BLaER1 treated with 17β-estradiol and CSF1 and Interleukin-3, amounts not matched to agents 10 nM and 100 nM (cell line): ENCODE measurements at regions not wholly inside any gene's neighbourhood (a gene's known extent, or its start where the extent isn't known, plus 50 kb on each side); places are given as distances from the start of the nearest gene placed in this dataset.

ENCODE experiments used
- H3K27ac ChIP-seq, 11 experiments: shearing (Covaris generic); formaldehyde crosslinking; 2 replicates each; pipeline ENCODE4 v1.8.1; 2022
- H3K27me3 ChIP-seq, 11 experiments: shearing (Covaris generic); formaldehyde crosslinking; 2 replicates each; pipeline ENCODE4 v1.8.1; 2022
- H3K36me3 ChIP-seq, 11 experiments: shearing (Covaris generic); formaldehyde crosslinking; 2 replicates each; pipeline ENCODE4 v1.8.1; 2022
- H3K4me1 ChIP-seq, 10 experiments: shearing (Covaris generic); formaldehyde crosslinking; 2 replicates each; pipeline ENCODE4 v1.8.1; 2022
- H3K4me2 ChIP-seq, 11 experiments: shearing (Covaris generic); formaldehyde crosslinking; 2 replicates each; pipeline ENCODE4 v1.8.1; 2022
- H3K4me3 ChIP-seq, 10 experiments: shearing (Covaris generic); formaldehyde crosslinking; 2 replicates each; pipeline ENCODE4 v1.8.1; 2022
- H3K9ac ChIP-seq, 11 experiments: shearing (Covaris generic); formaldehyde crosslinking; 2 replicates each; pipeline ENCODE4 v1.8.1; 2022
- H3K9me3 ChIP-seq, 11 experiments: shearing (Covaris generic); formaldehyde crosslinking; replicated peaks in 1 of 11; 2 replicates each; pipeline ENCODE4 v1.8.1; 2022
- H4K20me1 ChIP-seq, 11 experiments: shearing (Covaris generic); formaldehyde crosslinking; 2 replicates each; pipeline ENCODE4 v1.8.1; 2022
- Cebpa-rat ChIP-seq, 11 experiments: shearing (Covaris generic); IDR thresholded peaks; 2 replicates each; pipeline ENCODE4 v1.8.1; 2022

DNA sequence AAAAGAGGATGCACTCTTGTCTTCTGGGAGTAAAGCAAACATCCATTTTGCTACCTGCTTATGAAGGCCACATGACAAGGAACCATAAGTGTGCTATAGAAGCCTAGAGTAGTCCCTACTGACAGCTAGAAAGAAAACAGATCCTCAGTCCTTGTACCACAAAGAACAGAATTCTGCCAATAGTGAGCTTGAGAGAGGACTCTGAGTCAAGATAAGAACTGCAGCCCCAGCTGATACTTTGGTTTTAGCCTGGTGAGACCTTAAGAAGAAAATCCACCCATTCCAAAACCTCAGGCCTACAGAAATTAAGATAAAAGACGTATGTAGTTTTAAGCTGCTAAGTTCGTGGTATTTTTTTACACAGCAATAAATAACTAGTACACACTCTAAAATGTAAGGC, 914.6 kb downstream of the PCDH19 start:
- no peak overlapping the region for H3K27ac ChIP-seq
- TF ChIP-seq Cebpa-rat (IDR thresholded peaks at IDR 0.05): no peak
- H3K9ac ChIP-seq: no peak overlapping the region
- peaks cover 23 to 96% (median 89%) of the 10 kb centered on the region in 11 experiments; a peak in 21 of 22 replicates for H3K27me3 ChIP-seq
- no peaks in the 10 kb centered on the region for H3K36me3 ChIP-seq
- no peak overlapping the region for H3K4me3 ChIP-seq
- H3K9me3 ChIP-seq: peaks cover 26 to 46% (median 34%) of the 10 kb centered on the region in 11 experiments
- no peaks in the 10 kb centered on the region for H3K4me1 ChIP-seq
- no peaks in the 10 kb centered on the region; a peak in 1 of 22 replicates for H4K20me1 ChIP-seq
- H3K4me2 ChIP-seq: no peak overlapping the region

DNA sequence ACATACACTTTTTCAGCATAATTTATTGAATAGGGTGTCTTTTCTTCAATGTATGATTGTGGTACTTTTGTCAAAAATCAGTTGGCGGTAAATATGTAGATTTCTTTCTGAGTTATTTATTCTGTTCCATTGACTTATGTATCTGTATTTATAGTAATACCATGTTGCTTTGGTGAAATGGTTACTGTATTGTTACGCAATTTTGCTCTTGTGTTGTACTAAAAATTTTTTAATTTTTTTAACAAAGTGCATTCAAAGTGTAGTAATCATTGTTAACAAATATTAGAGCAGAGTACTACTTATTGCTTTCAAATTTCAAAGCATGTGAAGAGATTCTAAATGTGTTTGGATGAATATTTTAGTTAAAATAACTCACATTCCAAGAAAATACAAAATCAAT, 915.4 kb downstream of the PCDH19 start:
- Histone ChIP-seq H3K4me2 (no peak overlapping the region), H3K4me1 (no peaks in the 10 kb centered on the region), H4K20me1 (no peaks in the 10 kb centered on the region; a peak in 1 of 22 replicates), H3K9ac (no peak overlapping the region), H3K36me3 (no peaks in the 10 kb centered on the region), H3K27ac (no peak overlapping the region), H3K9me3 (peaks cover 21 to 38% (median 26%) of the 10 kb centered on the region in 11 experiments), H3K27me3 (peaks cover 25 to 96% (median 89%) of the 10 kb centered on the region in 11 experiments; a peak in 21 of 22 replicates), H3K4me3 (no peak overlapping the region)
- 0 out of 22 replicates have a peak, but pooled peaks of 1 of the 11 experiments have one; percentile 18 for TF ChIP-seq Cebpa-rat (IDR thresholded peaks at IDR 0.05)

DNA sequence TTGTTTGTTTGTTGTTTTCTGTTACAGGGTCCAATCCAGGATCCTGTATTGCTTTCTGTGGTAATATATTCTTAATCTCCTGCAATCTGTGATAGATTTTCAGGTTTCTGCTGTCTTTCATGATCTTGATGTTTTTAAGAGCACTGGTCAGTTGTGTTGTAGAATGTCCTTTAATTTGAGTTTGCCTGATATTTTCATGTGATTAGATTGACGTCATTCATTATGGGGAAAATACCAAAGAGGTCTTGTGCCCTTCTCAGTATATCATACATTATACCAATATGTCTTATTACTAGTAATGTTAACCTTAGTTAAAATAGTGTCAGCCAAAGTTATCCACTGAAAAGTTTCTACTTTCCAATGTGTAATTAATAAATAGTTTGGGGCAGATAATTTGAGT, 929.3 kb downstream of the PCDH19 start:
- no peaks in the 10 kb centered on the region for H3K36me3 ChIP-seq
- H3K9me3 ChIP-seq: no peaks in the 10 kb centered on the region
- TF ChIP-seq Cebpa-rat (IDR thresholded peaks at IDR 0.05): no peak
- no peaks in the 10 kb centered on the region for H4K20me1 ChIP-seq
- no peak overlapping the region for H3K4me3 ChIP-seq
- peaks cover 18 to 84% (median 69%) of the 10 kb centered on the region in 11 experiments; a peak in 19 of 22 replicates for H3K27me3 ChIP-seq
- H3K4me2 ChIP-seq: no peak overlapping the region
- no peaks in the 10 kb centered on the region for H3K4me1 ChIP-seq
- H3K27ac ChIP-seq: no peak overlapping the region
- H3K9ac ChIP-seq: no peak overlapping the region

DNA sequence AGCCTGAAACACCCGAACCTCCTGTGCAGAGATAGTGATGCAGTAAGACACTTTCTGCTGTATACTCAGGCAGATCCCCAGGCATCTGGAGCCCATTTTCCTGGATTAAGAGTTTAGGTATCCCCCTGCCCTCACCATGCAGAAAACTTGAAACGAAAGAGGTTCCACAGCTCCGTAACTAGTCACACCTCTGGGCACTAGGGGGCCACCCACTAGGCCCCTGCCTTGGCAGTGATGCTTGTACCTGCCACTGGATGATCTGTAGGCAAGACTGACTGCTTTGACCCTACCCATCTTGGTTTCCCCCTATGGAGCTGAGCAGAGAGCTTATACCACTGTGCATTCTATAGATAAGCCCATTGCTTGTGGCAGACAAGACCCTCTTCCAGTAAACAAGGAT, 940.6 kb downstream of the PCDH19 start:
- H3K9me3 ChIP-seq: peaks cover 0 to 8% (median 4%) of the 10 kb centered on the region in 11 experiments; a peak in 10 of 22 replicates
- no peak for TF ChIP-seq Cebpa-rat (IDR thresholded peaks at IDR 0.05)

DNA sequence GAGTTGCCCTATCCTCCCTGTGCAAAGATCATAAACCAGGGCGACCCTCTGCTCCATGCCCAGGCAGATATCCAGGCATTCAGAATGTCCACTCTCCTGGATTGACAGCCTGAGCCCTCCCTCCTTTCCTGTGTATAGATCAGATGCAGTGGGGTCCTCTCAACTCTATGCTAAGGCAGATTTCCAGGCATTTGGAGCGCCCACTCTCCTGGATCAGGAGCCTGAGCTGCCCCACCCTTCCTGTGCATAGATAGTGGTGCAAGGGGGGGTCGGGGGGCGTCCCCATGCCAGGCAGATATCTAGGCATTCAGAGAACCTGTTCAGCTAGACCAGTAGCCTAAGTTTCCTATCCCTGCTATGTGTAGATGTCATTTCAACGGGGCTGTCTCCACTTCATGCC, 941.1 kb downstream of the PCDH19 start:
- Histone ChIP-seq H3K4me1 (no peaks in the 10 kb centered on the region), H3K36me3 (no peaks in the 10 kb centered on the region), H3K4me2 (no peak overlapping the region), H4K20me1 (0 out of 22 replicates have a peak, but pooled peaks cover 0 to 8% (median 0%) of the 10 kb centered on the region in 11 experiments), H3K27ac (no peak overlapping the region), H3K9me3 (peaks cover 0 to 4% (median 0%) of the 10 kb centered on the region in 11 experiments; a peak in 6 of 22 replicates), H3K9ac (no peak overlapping the region), H3K27me3 (peaks cover 54 to 99% (median 92%) of the 10 kb centered on the region in 11 experiments), H3K4me3 (no peak overlapping the region)
- TF ChIP-seq Cebpa-rat (IDR thresholded peaks at IDR 0.05): no peak

More for the DNA sequence above, 940.6 kb downstream of the PCDH19 start:
- Histone ChIP-seq H3K9ac (no peak overlapping the region), H3K4me3 (no peak overlapping the region), H4K20me1 (0 out of 22 replicates have a peak, but pooled peaks cover 0 to 8% (median 0%) of the 10 kb centered on the region in 11 experiments), H3K4me1 (no peaks in the 10 kb centered on the region), H3K36me3 (no peaks in the 10 kb centered on the region), H3K27ac (no peak overlapping the region), H3K27me3 (peaks cover 55 to 99% (median 92%) of the 10 kb centered on the region in 11 experiments), H3K4me2 (no peak overlapping the region)

DNA sequence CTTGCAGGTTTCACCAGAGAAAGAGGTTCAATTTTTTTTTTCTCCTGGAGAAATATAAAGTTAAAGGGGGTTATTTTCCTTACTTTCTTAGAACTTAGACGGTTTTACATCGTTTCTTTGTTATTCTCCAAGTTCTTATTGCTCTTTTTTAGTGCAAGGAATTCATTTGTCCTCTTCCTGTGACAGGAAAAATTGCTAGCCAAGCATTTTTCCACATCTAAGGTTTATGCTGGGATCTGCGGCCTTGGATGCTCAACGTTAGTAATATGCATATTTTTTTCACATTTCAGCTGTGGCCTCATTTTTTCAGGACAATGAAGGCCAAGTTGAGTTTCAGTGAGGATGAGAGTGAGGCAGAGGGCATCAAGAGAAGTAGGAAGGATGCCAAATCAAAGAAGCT, 948.9 kb downstream of the PCDH19 start:
- Histone ChIP-seq H3K4me3 (no peak overlapping the region), H4K20me1 (no peaks in the 10 kb centered on the region)

DNA sequence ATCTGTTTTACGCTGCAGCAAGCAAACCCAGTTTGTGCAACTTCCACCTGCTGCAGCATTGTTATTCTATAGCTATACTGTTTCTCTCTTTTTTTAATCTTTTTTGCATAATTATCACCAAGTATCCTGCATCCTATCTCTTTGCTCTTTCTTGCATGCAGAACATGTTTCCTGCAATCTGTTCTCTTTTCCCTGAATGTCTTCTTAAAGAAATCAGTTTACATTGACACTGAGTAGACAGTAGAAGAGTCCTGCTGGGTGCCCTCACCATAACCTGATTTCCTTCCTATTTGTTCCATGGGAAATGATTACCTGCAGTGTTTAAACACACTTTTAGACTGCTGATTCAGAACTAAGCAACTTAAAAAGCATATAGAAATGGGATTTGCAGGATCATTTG, 964.7 kb downstream of the PCDH19 start:
- Histone ChIP-seq H3K9me3 (no peaks in the 10 kb centered on the region), H3K4me2 (no peak overlapping the region), H3K36me3 (no peaks in the 10 kb centered on the region), H4K20me1 (no peaks in the 10 kb centered on the region), H3K4me1 (no peaks in the 10 kb centered on the region), H3K9ac (no peak overlapping the region), H3K27ac (no peak overlapping the region), H3K27me3 (peaks cover 48 to 97% (median 90%) of the 10 kb centered on the region in 11 experiments), H3K4me3 (no peak overlapping the region)
- no peak for TF ChIP-seq Cebpa-rat (IDR thresholded peaks at IDR 0.05)

More for the DNA sequence above, 948.9 kb downstream of the PCDH19 start:
- H3K4me2 ChIP-seq: no peak overlapping the region
- TF ChIP-seq Cebpa-rat (IDR thresholded peaks at IDR 0.05): no peak
- H3K9ac ChIP-seq: no peak overlapping the region
- no peaks in the 10 kb centered on the region for H3K9me3 ChIP-seq
- H3K27me3 ChIP-seq: peaks cover 57 to 100% (median 93%) of the 10 kb centered on the region in 11 experiments; a peak in 21 of 22 replicates
- H3K36me3 ChIP-seq: no peaks in the 10 kb centered on the region
- no peaks in the 10 kb centered on the region for H3K4me1 ChIP-seq
- no peak overlapping the region for H3K27ac ChIP-seq

DNA sequence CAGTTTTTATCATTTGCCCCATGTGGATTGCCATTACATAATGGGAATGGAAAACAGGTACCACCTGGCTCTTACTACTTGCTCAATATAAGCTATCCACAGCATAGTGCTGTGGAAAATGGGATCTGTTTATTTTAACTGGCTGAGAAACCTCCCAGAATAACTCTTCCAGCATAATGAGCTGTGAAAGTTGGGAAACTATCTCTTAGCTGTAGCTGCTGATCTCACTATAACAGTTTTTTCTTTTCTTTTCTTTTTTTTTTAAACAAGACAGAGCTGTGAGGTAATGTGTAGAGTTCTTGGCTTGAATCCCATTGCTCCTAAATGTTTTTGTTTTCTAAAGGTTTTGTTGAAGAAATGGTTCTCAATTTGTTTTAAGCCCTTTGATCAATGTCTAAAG, 988.3 kb downstream of the PCDH19 start:
- Histone ChIP-seq H3K4me3 (no peak overlapping the region), H3K27ac (no peak overlapping the region), H3K9ac (no peak overlapping the region), H3K36me3 (no peaks in the 10 kb centered on the region), H3K27me3 (peaks cover 13 to 79% (median 51%) of the 10 kb centered on the region in 11 experiments; a peak in 21 of 22 replicates), H3K9me3 (peaks cover 15 to 27% (median 22%) of the 10 kb centered on the region in 11 experiments; a peak in 20 of 22 replicates), H3K4me1 (no peaks in the 10 kb centered on the region), H3K4me2 (no peak overlapping the region), H4K20me1 (no peaks in the 10 kb centered on the region)
- TF ChIP-seq Cebpa-rat (IDR thresholded peaks at IDR 0.05): no peak

DNA sequence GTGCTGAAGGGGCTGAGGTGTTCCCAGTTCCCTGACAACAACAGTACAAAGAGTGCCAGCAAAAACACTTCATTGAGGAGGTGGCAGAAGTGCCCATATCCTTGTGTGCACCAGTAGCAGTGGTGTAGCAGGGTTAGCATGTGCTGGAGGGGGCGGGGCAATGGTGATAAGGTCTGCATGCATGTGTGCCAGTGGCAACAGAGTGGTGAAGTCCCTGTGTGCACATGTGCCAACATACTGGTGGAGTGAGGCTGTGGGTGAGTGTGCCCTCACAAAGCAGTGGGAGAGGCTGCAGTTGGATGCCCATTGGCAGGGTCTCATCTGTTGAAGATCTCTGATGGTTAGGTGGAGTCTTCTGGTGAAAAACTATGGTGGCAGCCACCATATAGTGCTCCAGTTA, 994.6 kb downstream of the PCDH19 start:
- Histone ChIP-seq H3K36me3 (no peaks in the 10 kb centered on the region), H3K9me3 (peaks cover 7 to 13% (median 10%) of the 10 kb centered on the region in 11 experiments; a peak in 20 of 22 replicates), H3K9ac (no peak overlapping the region), H3K4me2 (peak overlapping the region in 2 of 11 experiments; percentile 16 to 21; a peak in 2 of 22 replicates), H3K27me3 (peaks cover 0 to 59% (median 43%) of the 10 kb centered on the region in 11 experiments; a peak in 18 of 22 replicates), H3K4me1 (peaks cover 0 to 6% (median 0%) of the 10 kb centered on the region in 10 experiments; a peak in 3 of 20 replicates), H3K27ac (no peak overlapping the region), H4K20me1 (no peaks in the 10 kb centered on the region), H3K4me3 (no peak overlapping the region)
- TF ChIP-seq Cebpa-rat (IDR thresholded peaks at IDR 0.05): no peak

DNA sequence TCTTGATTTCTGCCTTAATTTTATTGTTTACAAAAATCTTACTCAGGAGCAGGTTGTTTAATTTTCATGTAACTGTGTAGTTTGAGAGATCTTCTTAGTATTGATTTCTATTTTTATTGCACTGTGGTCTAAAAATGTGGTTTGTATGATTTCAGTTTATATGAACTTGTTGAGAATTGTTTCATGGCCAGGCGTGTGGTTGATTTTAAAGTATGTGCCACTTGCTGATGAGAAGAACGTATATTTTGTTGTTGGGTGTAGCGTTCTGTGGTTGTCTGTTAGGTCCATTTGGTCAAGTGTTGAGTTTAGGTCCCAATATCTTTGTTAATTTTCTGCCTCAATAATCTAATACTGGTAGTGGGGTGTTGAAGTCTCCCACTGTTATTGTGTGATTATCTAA, 996.8 kb downstream of the PCDH19 start:
- no peak overlapping the region for H3K4me3 ChIP-seq
- H3K4me1 ChIP-seq: peaks cover 0 to 6% (median 0%) of the 10 kb centered on the region in 10 experiments; a peak in 3 of 20 replicates
- H3K27me3 ChIP-seq: peaks cover 0 to 63% (median 43%) of the 10 kb centered on the region in 11 experiments; a peak in 17 of 22 replicates
- H3K9ac ChIP-seq: no peak overlapping the region
- H3K9me3 ChIP-seq: no peaks in the 10 kb centered on the region; a peak in 2 of 22 replicates
- no peaks in the 10 kb centered on the region for H4K20me1 ChIP-seq
- no peak overlapping the region for H3K4me2 ChIP-seq
- no peak for TF ChIP-seq Cebpa-rat (IDR thresholded peaks at IDR 0.05)
- H3K27ac ChIP-seq: no peak overlapping the region
- no peaks in the 10 kb centered on the region for H3K36me3 ChIP-seq
